ENCODE measurements at regions not wholly inside any gene's neighbourhood (a gene's known extent, or its start where the extent isn't known, plus 50 kb on each side); places are given as distances from the start of the nearest gene placed in this dataset.

GRCh38 chr15:81471151-81471550 lies 97.1 kb upstream of the TMC3 start:
- DNase-seq, result no peak

DNA sequence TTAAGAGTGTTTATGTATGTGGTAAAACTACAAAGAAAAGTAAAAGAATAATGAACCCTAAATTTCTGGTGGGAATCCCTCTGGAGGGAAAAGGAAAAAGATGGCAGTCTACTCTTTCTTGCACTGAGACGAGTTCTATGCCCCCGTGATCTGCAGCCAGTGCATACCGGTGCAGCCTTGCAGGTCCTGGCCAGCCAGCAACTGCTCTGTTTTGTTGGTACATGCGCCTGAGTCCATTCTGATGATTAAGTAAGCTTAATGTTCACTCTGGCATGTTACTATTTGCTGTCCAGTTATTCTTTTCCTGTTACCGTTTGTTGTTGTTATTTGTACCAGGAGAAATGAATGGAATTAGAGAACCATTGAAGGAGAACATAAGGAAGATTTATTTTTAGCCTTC lies 95.1 kb upstream of the TMC3 start:
- no peak for DNase-seq

GRCh38 chr15:81466741-81467140 lies 92.7 kb upstream of the TMC3 start:
- no peak for DNase-seq

DNA sequence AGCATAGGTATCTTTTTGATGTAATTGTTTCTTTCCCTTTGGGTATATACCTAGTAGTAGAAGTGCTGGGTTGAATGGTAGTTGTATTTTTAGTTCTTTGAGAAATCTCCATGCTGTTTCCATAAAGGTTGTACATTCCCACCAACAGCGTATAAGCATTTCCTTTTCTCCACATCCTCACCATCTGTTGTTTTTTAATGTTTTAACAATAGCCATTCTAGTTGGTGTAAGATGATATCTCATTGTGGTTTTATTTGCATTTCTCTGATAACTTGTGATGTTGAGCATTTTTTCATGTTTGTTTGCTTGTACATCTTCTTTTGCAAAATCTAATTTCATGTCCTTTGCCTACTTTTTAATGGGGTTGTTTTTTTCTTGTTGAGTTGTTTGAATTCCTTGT lies 80.0 kb upstream of the TMC3 start:
- no peak for DNase-seq

GRCh38 chr15:81450721-81451120 lies 76.7 kb upstream of the TMC3 start:
- DNase-seq, result no peak

DNA sequence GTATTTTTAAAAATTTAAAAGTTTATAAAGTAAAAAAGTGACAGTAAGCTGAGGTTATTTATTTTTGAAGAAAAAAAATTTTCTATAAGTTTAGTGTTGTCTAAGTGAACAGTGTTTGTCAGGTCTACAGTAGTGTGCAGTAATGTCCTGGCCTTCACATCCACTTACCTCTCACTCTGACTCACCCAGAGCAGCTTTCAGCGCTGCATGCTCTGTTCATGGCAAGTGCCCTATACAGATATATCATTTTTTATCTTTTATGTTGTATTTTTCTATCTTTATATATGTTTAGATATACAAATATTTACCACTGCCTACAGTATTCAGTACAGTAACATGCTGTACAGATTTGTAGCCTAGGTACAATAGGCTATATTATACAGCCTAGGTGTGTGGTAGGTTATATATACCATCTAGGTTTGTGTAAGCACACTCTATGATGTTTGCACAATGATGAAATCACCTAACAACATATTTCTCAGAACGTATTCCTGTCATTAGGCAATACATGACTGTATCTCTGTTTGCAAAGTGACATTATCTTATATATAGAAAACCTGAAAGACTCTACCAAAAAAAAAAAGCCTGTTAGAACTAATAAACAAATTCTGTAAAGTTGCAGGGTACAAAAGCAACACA lies 75.9 kb upstream of the TMC3 start:
- DNase-seq, result no peak

DNA sequence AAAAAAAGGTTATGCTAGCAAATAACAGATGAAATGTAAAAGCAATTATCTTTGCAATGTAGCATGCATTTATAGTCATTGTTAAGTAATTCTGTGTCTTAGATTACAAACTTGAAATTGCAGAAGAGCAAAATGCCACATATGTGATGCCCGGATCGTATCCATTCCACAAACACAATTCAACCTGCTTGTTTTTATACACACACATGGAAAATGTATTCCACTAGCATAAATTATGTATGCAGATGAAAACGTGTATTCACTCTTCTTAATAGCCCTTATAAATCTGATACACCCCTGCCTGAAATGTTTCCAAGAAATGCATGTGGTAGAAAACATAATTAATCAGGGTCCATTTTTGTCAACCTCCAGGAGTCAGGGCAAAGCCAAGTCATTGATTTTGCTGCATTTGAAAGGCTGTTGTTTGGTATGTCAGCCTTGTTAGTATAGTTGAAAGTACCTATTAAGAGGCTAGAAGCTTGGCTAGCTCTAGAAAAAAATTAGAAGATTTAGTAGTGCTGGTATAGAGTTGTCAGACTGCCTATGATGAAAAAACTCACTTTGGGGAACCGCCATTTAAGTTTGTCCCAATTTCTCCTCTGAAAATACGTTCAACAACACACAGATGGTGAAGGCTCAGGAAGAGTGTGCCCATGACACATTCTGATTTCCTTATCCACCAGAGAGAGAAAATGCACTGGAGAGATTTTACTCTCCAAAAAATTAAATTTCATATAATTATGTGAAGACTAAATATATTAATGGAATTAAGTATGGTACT lies 69.2 kb upstream of the TMC3 start:
- no peak for DNase-seq

GRCh38 chr15:81442454-81442853 lies 68.4 kb upstream of the TMC3 start:
- no peak for DNase-seq

DNA sequence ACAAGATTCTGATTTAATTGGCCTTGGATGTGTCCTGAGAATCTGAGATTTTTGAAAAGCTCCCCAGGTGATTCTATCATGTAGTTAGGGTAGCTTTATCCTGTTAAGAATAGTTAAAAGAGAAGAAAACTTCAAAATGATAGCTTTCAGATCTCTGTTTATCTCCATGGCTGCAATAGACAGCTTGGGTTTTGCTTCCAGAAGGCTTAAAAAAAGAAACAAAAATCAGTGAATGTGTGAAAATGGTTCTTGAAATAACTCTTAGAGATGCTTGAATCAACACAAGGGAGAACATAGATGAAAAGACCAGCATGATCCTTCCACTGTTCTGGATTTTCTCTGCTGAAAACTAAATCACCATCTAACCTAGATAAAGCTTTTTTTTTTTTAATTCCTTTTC lies 60.8 kb upstream of the TMC3 start:
- no peak for DNase-seq

DNA sequence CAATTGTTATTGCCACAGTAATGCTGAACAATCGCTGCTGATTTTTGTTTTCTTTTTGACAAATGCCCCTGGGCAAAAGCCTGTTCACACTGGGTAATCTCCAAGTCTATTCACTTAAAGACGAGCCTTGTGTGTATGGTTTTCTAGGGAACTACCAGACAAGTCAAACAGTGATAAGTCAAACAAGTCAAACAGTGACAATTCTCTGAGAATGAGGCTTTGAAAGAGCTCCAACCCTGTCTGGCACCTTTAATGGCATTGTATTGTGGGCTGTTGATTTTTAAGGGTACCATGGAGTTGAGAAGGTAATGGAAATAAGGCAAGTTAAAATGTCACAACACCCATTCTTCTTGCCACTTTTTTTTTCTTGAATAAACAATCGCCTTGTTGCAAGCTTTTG lies 59.4 kb upstream of the TMC3 start:
- no peak for DNase-seq

DNA sequence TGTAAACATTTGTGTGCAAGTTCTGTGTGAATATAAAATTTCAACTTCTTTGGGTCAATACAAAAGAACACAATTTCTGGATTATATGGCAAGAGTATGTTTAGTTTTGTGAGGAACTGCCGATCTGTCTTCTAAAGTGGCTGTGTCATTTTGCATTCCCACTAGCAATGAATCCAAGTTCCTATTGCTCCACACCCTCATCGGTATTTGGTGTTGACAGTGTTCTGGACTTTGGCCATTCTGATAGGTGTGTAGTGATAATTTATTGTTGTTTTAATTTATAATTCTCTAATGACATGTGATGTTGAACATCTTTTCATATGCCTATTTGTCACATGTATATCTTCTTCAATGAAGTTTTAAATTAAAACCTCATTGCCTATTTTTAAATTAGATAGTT lies 58.2 kb upstream of the TMC3 start:
- DNase-seq, result no peak

- DNase-seq, result no peak
Measured at GRCh38 chr15:81427176-81427575, 53.2 kb upstream of the TMC3 start.

DNA sequence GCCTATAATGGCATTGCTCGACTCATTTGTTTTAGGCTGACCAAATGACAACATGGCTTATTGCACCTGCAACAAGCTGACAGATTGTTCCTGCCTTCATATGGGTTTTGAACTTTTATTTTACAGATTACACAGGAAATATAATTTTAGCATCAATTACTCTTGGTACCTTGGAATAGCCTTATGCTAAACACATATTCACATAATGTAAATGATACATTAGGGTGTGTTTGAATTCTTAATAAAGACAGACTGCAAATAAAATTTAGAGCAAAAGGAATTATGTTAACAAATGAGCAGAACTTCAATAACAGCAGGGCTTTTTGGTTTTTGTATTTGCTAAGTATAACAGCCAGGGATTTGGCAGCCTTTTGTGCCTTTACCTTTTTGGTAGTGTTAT lies 51.9 kb upstream of the TMC3 start:
- no peak for DNase-seq
